Ishikawa (cell line): ENCODE measurements at regions not wholly inside any gene's neighbourhood (a gene's known extent, or its start where the extent isn't known, plus 50 kb on each side); places are given as distances from the start of the nearest gene placed in this dataset.

ENCODE experiments used
- CEBPB ChIP-seq: IDR thresholded peaks from 2 replicates; pipeline ENCODE4 v1.6.1; 2012
- CREB1 ChIP-seq: IDR thresholded peaks from 2 replicates; pipeline ENCODE4 v1.6.1; 2012; ENCODE audit warnings: low read depth
- EGR1 ChIP-seq: IDR thresholded peaks from 2 replicates; pipeline ENCODE4 v1.6.1; 2012
- EP300 ChIP-seq: IDR thresholded peaks from 2 replicates; pipeline ENCODE4 v1.6.1; 2012; ENCODE audit warnings: borderline replicate concordance
- FOXM1 ChIP-seq: IDR thresholded peaks from 2 replicates; pipeline ENCODE4 v1.6.1; 2012; ENCODE audit warnings: low read depth, borderline replicate concordance
- MAX ChIP-seq: IDR thresholded peaks from 2 replicates; pipeline ENCODE4 v1.6.1; 2012
- NFIC ChIP-seq: IDR thresholded peaks from 2 replicates; pipeline ENCODE4 v1.6.1; 2012
- RAD21 ChIP-seq: IDR thresholded peaks from 2 replicates; pipeline ENCODE4 v1.6.1; 2012; ENCODE audit warnings: low read depth
- REST ChIP-seq: IDR thresholded peaks from 2 replicates; pipeline ENCODE4 v1.6.1; 2012; ENCODE audit warnings: low read depth, mild to moderate bottlenecking
- TAF1 ChIP-seq: IDR thresholded peaks from 2 replicates; pipeline ENCODE4 v1.6.1; 2012; ENCODE audit warnings: low read depth, mild to moderate bottlenecking
- TCF12 ChIP-seq: IDR thresholded peaks from 2 replicates; pipeline ENCODE4 v1.6.1; 2012; ENCODE audit warnings: low read depth
- TEAD4 ChIP-seq: IDR thresholded peaks from 2 replicates; pipeline ENCODE4 v1.6.1; 2012
- USF1 ChIP-seq: IDR thresholded peaks from 2 replicates; pipeline ENCODE4 v1.6.1; 2012
- YY1 ChIP-seq: IDR thresholded peaks from 2 replicates; pipeline ENCODE4 v1.6.1; 2012; ENCODE audit warnings: low read depth
- ZBTB7A ChIP-seq: IDR thresholded peaks from 2 replicates; pipeline ENCODE4 v1.6.1; 2012; ENCODE audit warnings: low read depth

- no peak for TF ChIP-seq USF1
- TF ChIP-seq RAD21 = no peak
- TF ChIP-seq NFIC = no peak
- TF ChIP-seq YY1 = no peak
- no peak for TF ChIP-seq TEAD4
- no peak for TF ChIP-seq TCF12
- no peak for TF ChIP-seq CEBPB
- no peak for TF ChIP-seq MAX
Measured at GRCh38 chr3:81105789-81106488, 655.5 kb downstream of the GBE1 start.

- no peak for TF ChIP-seq MAX
- TF ChIP-seq FOXM1 = no peak
- TF ChIP-seq REST = no peak
- TF ChIP-seq CEBPB = no peak
- TF ChIP-seq ZBTB7A = no peak
- TF ChIP-seq RAD21 = no peak
- TF ChIP-seq TAF1 = no peak
- no peak for TF ChIP-seq USF1
Measured at GRCh38 chr3:81105206-81105605, 656.2 kb downstream of the GBE1 start.

- TF ChIP-seq MAX = no peak
- TF ChIP-seq CREB1 = no peak
- no peak for TF ChIP-seq RAD21
- no peak for TF ChIP-seq TAF1
- TF ChIP-seq EGR1 = no peak
- no peak for TF ChIP-seq REST
- no peak for TF ChIP-seq YY1
- no peak for TF ChIP-seq FOXM1
- no peak for TF ChIP-seq TCF12
- no peak for TF ChIP-seq ZBTB7A
- no peak for TF ChIP-seq EP300
- TF ChIP-seq NFIC = no peak
Measured at GRCh38 chr3:81097889-81098288, 663.6 kb downstream of the GBE1 start.

- TF ChIP-seq NFIC (no peak), FOXM1 (no peak), ZBTB7A (no peak)
Measured at GRCh38 chr3:81095956-81096355, 665.5 kb downstream of the GBE1 start.

GRCh38 chr3:81094986-81095385 lies 666.5 kb downstream of the GBE1 start:
- TF ChIP-seq RAD21 = no peak
- TF ChIP-seq ZBTB7A = no peak
- no peak for TF ChIP-seq EP300
- no peak for TF ChIP-seq NFIC
- no peak for TF ChIP-seq REST
- TF ChIP-seq TAF1 = no peak
- TF ChIP-seq USF1 = no peak
- no peak for TF ChIP-seq MAX
- TF ChIP-seq YY1 = no peak
- TF ChIP-seq TCF12 = no peak
